Putamen (tissue), 1 donor: ENCODE measurements at regions not wholly inside any gene's neighbourhood (a gene's known extent, or its start where the extent isn't known, plus 50 kb on each side); places are given as distances from the start of the nearest gene placed in this dataset.

Source experiments
- DNase-seq: peaks from one replicate; pipeline ENCODE4 v3.0.0-alpha.2; 2016; ENCODE audit warnings: low spot score

DNA sequence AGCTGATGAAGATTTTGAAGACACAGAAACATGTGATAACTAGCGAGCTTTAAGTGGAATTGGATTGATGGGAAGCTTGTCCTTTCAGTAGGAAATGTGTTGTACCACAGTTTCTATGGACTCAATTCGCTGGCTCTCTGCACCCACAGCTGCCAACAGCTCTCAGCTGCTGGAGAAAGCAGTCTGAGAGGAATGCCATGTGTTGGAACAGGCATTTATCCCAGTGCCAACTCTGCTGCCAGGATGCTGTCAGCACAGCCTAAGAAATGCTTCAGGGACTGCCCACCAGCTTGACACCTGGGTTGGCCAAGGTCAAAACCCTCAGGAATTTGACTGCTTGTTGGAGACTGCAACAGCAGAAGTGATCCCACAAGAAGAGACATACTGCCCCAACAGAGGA, 193.0 kb upstream of the THSD7B start:
- DNase-seq: peak; percentile 2

DNA sequence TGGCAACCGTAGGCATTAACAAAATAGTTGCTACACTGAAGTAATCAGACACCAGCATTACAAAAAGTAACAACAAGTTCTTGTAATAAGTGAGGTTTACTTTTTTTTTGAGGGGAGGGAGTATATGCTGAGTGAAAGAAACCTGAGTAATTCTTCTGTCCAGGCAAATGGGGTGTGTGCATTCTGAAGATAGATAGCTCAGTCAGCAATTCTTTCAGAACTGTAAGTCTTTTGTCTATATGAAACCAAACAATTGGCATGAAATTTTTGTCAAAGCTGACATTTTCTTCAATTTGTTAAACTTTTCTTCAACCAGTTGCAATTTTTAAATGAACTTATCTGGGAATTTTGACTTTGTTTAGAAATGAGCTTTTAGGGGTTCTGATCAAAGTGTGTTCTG, 208.1 kb upstream of the THSD7B start:
- no peak for DNase-seq

DNA sequence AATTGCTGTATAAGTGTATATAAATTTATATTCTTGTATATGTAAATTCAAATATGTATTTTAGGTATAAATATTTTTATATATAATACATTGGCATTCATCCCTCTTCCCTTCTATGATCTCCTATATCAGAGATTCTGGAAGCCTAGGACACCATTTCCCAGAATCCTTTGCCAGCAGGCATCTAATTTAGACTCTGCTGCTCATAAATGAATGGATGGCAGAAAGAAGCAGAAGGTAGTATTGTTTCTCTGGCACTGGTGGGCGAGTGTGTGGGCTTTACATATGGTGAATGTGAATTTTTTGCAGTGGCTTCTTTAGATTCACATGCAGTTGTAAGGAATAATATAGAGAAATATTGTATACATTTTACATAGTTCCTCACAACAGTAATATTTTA, 215.2 kb upstream of the THSD7B start:
- no peak for DNase-seq

DNA sequence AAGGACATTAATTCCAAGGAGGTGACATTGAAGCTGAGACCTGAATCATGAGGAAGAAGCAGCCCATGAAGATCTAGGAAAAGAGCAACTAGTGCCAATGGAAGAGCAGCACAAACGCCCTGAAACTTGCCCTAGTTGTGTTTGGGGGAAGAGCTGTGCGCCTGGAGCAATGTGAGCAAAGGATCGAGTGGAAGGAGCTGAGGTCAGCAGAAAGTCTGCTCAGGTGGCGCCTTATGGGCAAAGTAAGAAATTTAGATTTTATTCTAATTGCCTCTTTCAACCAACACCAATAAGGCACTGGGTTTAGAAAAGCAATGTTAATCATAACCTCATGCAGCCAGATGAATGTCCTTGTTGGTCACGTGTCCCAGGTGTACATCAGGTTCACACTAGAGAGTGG, 226.0 kb upstream of the THSD7B start:
- no peak for DNase-seq

DNA sequence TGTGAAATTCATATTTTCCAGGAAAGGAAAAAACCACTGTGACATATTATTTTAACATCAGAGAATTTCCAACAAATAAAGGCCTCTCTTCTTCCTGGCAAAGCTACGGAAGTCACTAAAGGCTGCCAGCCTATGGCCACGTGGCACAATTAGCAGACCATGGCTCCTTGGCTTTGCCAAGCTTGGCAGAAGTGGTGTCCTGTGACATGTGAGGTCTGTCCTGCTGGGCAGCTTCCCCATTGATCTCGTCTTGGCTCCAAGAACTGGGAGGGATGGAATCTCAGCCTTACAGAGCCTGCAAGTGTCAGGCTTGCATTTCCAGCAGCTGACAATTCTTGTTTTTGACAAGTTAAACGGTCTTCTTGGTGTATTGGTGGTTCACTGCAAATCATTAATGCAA, 226.9 kb upstream of the THSD7B start:
- peak; percentile 14 for DNase-seq

DNA sequence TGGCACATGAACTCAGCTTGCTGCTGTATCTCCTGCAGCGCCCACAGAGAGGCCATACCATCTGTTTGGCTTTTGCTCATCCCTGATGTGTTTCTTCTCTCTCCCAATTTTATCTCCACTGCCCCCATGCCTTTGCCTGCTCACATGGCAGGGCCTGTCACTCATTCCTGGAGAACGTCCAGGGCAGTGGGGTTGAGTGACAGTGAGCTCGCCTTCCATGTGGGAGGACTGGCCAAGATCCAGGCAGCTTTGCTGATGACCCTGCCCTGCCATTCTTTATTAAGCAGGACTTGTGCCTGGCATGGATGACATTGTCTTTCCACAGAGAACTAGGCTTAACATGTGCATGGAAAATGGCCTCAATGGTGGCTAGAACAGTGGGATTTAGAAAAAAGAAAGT, 230.5 kb upstream of the THSD7B start:
- no peak for DNase-seq

DNA sequence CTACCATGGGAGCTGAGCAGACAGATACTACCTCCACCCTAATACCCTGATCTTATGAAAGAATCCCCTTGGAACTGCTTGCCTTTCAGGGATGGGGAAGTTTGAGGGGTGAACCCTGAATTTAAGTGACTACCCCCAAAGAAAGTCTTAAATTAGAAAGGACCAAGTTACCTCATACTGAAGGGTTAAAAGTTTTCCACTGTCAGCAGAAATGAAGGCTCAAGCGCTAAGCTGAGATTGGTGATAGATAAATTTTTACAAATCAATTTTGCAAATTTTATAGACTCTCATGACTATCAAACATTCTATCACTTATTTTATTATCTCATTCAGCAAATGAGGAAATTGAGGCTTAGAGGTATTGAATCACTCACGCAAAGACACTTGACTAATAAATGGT, 233.2 kb upstream of the THSD7B start:
- no peak for DNase-seq

DNA sequence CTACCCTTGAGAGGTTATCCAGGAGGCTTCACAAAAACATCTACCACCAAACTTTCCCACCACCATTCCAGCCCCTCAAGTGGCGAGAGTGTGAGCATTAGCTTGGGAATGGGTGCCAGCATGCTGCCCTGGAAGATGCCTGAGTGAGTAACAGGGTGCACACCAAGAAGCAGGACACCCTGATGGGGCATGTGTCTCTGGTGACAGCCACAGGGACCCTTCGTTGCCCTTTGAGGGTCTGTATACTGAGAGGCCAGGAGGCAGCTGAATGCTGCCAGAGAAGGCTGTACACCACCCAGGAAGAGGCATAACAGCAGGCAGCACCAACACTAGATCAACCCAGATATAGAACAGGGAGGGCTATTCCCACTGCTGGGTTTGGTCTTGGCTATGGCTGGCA, 233.6 kb upstream of the THSD7B start:
- DNase-seq: no peak

DNA sequence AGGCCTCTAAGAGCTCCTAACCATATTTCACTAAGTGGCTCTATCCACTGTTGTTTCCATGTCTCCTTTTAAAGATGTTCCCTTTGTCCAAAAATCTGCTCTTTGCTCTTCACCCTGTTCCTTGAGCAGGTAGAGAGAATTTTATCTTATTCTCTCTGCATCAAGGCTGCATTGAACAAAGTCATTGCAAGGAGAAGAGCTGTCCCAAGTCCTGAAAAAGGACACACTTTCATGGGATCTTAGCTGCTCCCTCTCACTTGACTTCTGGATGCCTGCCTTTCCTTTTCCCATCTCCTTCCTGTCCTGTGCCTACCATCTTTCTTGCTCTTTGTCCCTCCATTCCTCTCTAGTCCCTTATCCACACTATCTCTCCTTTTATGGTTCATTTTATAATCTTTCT, 235.2 kb upstream of the THSD7B start:
- DNase-seq: no peak

DNA sequence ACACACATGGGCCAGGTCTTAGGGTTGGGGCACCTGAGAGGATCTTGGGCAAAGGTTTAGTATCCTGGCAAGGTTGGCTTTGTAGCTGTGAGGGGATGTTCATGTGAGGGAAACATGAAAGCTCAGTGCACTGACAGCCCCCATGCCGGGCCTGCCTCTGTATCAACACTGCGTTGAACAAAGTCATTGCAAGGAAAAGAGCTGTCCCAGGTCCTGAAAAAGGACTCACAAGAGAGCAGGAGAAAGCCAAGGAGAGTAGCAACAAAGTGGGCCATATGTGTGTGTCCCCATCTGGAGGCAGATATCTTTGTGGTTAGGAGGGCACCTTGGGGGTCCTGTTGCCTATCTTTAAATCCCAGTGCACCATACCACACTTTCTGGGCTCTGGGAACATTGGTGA, 237.8 kb upstream of the THSD7B start:
- no peak for DNase-seq

DNA sequence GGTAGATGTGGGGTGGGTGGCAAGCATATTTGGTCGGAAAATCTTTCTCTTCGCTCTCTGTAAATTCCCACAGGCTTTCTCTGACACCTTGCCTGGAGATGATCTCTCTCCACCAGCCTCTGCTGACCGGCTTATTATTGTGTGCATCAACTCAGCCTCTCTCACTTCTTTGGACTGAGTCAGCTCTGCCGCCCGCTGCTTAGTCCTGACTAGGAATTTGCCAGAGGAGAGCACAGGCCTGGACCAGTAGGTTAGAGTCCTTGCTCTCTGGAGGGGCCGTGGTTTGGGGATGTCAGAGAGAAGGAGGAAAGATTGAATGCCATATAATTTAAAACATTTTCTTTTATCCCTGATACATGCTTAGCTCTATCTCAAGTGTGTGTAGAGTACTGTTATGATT, 242.6 kb upstream of the THSD7B start:
- DNase-seq: no peak

DNA sequence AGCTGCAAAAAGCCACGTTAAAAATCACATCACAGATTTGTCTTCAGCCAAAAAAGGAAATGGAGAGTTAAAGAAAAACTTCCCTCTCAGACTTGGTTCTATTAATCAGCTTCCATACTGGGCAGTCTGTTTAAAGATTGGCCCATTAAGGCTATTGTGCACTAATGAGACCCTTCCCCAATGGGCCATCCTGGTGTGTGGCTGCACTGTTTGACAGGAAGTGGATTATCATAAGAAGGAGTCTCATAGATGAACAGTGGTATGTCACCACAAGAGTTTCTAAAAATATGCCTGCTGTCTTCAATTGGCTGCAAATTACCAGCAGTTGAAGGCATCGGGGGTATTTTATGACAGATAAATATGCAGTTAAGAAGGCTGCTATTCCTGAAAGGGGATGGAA, 247.6 kb upstream of the THSD7B start:
- DNase-seq: no peak

DNA sequence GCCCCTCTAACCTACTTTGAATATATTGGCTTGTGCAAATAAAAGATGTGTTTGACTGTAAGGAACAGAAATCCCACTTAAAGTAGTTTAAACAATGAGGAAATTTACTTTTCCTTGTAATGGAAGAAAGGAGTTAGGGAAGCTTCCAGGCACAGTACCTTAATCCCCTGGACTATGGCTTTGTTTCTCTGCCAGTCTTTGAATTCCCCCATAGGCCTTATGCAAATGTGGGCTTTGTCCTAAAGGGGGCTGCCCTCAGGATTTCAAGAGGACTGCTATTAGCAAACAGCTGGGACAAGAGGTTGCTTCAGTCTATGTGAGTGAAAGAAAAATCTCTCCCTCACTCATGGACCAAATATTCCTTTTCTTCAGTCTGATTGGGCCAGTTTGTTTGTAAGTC, 255.1 kb upstream of the THSD7B start:
- DNase-seq: no peak

DNA sequence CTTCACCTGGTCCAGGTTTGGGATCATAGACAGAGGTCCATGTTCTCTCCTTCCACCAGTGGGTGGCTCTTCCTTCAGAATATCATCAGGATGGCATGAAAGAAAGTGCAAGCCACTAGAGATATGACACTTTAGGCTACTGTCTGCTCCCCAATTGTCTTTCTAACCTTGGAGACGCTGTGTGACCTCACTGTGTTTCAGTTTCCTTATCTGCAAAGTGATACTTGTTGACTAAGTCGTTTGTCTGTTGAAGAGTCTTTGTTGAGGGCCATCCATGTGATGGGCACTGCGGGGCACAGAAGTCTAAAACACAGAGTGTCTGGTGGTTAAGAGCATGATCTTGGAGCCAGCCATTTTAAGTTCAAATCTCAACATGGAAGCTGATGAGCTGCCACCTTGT, 259.9 kb upstream of the THSD7B start:
- no peak for DNase-seq

DNA sequence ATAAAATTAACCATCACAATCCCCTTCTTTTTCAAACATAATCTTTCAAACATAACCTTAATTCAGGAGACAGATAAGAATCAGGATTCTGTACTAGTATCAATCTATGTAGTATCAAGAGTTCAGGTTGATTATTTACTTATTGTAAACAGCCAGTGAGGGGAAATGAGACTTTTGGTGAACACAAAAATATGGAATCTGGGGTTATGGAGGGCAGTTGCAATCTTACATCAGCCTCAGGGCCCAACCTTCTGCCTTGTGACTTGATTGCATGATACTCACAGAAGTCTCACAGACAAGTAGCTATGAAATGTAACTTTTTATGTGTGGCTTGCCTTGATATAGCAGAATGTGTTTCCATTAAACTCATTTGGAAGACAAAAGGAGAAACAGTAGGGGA, 262.7 kb upstream of the THSD7B start:
- no peak for DNase-seq

DNA sequence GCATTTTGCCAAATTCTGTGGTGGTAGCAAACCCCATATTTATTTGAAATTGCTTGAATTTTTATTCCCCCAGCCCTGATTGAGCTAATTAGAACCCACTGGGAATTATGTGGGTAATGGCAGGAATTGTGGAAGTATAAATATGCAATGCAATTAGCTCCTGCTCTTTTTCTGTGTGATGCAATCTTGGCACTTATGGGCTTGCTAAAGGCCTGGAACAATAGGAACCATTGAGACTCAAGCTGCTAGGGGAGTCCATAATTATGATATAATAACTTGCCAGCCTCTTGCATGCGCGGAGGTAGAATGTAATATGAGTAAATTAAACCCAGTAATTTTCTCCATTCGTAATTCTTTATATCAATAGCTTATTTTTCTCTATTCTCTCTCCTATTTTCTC, 267.6 kb upstream of the THSD7B start:
- DNase-seq: no peak

DNA sequence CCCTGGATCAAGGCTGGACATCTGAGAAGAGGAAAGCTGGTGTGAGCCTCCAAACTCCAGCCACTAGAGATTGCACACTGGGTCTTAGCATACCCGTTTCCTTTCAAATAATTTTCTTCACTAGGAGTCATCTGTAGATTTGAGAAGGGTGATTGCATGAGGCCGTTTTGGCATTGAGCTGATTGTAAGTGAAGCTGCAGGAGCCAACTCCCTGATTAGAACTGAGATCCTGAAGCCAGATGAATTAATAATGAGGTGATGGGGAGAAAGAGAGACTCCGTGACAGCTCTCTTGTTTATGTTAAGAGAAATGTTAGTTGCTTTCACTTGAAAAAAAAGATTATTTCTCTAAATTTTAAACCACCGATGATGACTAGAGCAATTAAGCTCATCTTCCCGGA, 268.4 kb upstream of the THSD7B start:
- no peak for DNase-seq

DNA sequence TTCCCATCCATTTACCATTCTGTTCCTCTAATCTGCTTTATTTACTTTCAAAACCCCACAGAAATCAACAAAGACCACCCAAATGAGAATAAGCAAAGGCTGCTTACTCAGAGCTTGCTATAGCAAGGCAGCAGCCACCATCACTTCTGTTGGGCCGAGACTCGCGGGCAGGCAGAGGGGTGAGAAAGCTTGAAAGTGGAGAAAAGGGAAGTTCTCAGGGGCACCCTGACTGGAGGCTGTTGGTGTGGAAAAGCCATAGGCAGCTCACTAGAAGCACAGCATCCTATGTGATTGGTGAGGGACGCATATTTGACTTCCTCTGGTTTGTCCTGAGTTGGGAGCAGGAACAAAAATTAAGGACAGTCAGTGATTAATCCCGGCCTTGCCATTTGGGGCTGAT, 269.7 kb upstream of the THSD7B start:
- DNase-seq: no peak

DNA sequence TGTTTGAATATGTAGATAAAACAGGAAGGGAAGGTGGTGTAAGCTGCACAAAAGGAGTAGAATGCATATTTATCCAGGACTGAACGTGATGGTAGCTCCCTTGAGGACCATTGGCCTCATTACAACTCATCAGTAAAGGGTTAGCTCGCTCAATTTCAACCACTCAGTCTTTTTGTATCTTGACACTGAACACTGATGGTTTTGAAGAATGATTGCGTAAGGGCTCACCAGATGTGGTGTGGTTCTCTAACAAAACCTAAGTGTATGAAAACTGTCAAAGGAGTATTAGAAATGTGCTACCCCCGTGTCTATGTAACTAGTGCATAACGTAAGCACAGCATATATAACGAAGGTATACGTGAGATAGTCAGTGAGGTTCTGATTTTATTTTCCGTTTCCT, 272.4 kb upstream of the THSD7B start:
- no peak for DNase-seq

DNA sequence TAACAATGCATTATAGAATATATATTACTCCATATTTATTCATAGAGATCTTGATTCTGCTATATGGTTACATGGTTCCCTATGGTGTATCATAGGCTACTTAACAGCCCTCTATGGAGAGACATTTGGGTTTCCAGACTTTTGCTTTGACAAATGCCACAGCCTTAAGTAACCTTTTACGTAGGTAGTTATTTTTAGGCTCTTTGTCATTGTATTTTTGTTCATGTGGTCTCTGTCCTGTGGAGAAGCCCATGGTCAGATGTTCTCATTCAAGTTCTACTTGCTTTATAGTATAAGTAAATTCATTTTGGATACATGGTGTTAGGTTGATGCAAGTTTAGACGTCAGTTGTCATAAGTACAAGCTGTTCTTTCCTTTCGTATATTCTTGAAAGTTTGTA, 275.2 kb upstream of the THSD7B start:
- no peak for DNase-seq

DNA sequence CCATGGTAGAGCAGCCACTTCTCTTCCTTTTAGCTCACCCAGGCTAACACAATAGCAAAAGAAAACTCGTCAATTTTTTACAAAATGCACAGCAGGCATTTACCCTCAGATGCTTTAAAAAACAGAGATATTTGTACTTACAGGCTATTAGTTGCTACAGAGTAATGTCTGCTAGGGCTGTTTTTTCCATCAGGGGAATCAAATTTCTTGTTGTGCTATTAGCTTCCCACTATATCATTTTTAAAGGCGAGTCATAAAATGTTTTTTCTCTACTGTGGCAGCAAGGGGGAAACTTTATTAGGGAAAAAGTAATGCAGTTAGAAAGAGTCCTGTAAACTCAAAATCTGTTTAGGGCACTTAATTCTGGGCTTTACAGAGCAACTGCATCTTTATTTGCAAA, 277.9 kb upstream of the THSD7B start:
- DNase-seq: no peak

DNA sequence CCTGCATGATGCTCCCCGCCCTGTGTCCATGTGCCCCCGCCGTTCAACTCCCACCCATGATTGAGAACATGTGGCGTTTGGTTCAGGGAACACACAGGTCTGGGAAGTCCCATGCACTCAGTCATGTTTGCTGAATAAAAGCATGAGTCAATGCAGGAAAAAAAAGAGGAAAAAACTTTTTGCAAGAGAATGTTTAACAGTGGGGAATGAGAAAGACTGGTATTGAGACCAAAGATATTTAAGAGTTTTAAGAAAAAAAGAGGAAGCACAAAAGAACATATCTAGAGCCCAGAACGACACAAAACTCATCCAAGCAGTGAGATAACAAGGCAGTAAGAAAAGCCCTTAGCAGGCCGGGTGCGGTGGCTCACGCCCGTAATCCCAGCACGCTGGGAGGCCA, 279.2 kb upstream of the THSD7B start:
- DNase-seq: no peak

DNA sequence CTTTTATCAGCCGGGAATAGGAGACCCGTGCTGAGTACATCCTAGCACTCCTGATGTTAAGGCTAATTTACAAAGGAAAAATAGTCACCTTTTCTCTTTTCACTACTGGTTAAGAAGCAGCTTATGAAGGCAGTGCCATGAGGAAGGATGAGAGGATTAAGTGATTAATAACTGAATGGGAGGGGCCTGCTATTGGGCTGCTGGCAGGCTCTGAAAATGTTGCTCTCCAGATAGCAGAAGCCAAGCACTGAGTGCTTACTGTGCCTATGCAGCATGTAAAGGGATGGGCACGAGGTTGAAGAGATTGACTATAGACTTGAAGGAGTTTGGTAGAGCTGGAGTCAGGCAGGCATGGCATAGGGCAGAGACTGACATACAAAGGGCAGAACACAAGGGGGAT, 282.4 kb upstream of the THSD7B start:
- no peak for DNase-seq

DNA sequence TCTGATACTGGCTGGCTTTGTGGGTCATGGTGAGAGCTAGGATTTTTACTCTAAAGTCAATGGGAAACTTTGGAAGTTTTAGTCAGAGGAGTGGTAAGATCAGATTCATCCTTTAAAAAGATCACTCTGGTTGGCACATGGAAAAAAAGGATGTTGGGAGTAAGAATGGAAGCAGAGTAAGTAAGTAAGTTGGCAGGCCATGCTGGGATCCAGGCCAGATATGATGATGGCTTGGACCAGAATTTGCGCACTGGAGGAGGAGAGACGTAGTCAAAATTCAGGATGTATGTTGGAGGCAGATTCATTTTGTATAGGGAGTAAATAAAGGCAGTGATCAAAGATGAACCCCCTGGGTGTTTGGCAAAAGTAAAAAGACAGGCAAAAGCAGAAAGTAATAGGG, 283.3 kb upstream of the THSD7B start:
- DNase-seq: no peak

DNA sequence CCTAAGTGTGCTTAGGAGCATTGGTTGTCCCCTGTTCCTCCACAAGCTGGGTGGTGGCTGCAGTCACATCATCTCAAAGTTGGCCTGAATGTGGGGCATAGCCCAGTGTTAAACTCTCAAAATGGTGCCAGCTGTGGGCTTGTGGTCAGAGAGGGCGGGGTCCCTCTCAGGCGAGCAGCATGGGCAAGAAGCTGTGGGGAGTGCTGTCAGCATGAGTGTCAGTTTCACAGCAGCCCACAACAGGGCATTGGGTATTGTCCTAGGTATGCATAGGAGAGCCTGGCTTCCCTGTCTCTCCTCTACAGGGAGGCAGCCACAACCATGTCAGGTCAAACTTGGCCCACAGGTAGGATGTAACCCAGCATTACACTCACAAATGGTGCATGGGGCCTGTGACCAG, 285.6 kb upstream of the THSD7B start:
- no peak for DNase-seq
